Heart left ventricle (tissue), 16 donors: ENCODE measurements at regions not wholly inside any gene's neighbourhood (a gene's known extent, or its start where the extent isn't known, plus 50 kb on each side); places are given as distances from the start of the nearest gene placed in this dataset.

Source experiments
- ATAC-seq, 4 donors: fragments of 200-7000 bp; cut with Tn5 transposase; one replicate each; pipeline ENCODE4 v1.9.1; 2020 to 2022; ENCODE audit warnings: moderate library complexity in 4 of 4, mild to moderate bottlenecking in 3 of 4, moderate number of reproducible peaks in 1 of 4
- DNase-seq, 5 donors: peaks; one replicate each; pipeline ENCODE4 v3.0.0-alpha.2; 2020
- H3K27ac ChIP-seq, 12 donors: fragments of 200-600 bp; sonication (generic) in 4 of 12; one replicate each; pipeline versions ENCODE4 v1.5.0 to v1.8.0; 2016 to 2022; ENCODE audit warnings: mild to moderate bottlenecking in 2 of 12
- H3K27me3 ChIP-seq, 9 donors: fragments of 200-600 bp; sonication (generic) in 2 of 9; one replicate each; pipeline versions ENCODE4 v1.5.1 to v1.8.0; 2016 to 2022; ENCODE audit warnings: mild to moderate bottlenecking in 3 of 9
- H3K36me3 ChIP-seq, 9 donors: fragments of 200-600 bp; sonication (generic) in 2 of 9; one replicate each; pipeline versions ENCODE4 v1.5.0 to v1.8.0; 2018 to 2022; ENCODE audit warnings: mild to moderate bottlenecking in 2 of 9
- H3K4me1 ChIP-seq, 12 donors: fragments of 200-600 bp; sonication (generic) in 4 of 12; one replicate each; pipeline versions ENCODE4 v1.5.0 to v1.8.0; 2016 to 2022; ENCODE audit warnings: mild to moderate bottlenecking in 3 of 12
- H3K4me3 ChIP-seq, 12 donors: fragments of 200-600 bp; sonication (generic) in 4 of 12; one replicate each; pipeline versions ENCODE4 v1.5.0 to v1.8.0; 2017 to 2022; ENCODE audit warnings: mild to moderate bottlenecking in 9 of 12, moderate library complexity in 4 of 12
- H3K9me3 ChIP-seq, 12 donors: fragments of 200-600 bp; sonication (generic) in 4 of 12; one replicate each; pipeline versions ENCODE4 v1.5.0 to v1.8.0; 2016 to 2022; ENCODE audit warnings: mild to moderate bottlenecking in 1 of 12
- POLR2A ChIP-seq, 2 donors: fragments of 450-650 bp; IDR thresholded peaks; one replicate each; pipeline ENCODE4 v1.6.1; 2017; ENCODE audit warnings: antibody characterized with exemption in 2 of 2, mild to moderate bottlenecking in 2 of 2, moderate library complexity in 2 of 2
- WGBS, 4 donors: extraction: QIAGEN DNeasy Blood & Tissue Kit in 2 of 4; methylation state at CpG; one replicate each; pipeline versions ENCODE4 v1.1.5 to v1.1.7; 2013 to 2018; 5-methylcytosine and 5-hydroxymethylcytosine counted together
- intact Hi-C, 10 donors: fragments of 100-400 bp; cut with DNase I; formaldehyde crosslinking; loops; one replicate each; pipeline versions ENCODE4 v1.11.1 to v1.14.2; 2022
- TF ChIP-seq, protein P1 (sequence below), 12 donors: fragments of 200-600 bp; sonication (generic) in 4 of 12; IDR thresholded peaks; one replicate each; pipeline versions ENCODE4 v1.5.0 to v1.8.0; 2018 to 2022; ENCODE audit warnings: antibody characterized with exemption in 12 of 12, mild to moderate bottlenecking in 5 of 12
- donor health status: ischemic (EF 13 %, LVEDD 7.1; RV severe dilation, severe dysfunction).
- donor health status: healthy with polysubstance abuse.
- donor health status: DM: no; HTN: yes; CAD: no.
- donor health status: DM: no; HTN: no; CAD: no.
- donor health status: ischemic (EF 25% LVEDD 6.9; RV normal size, moderate dysfunction).
- donor health status: ischemic (EF 25% LVEDD 5.7; RV mildly dilated, moderate dysfunction).
- donor health status: healthy.
- donor health status: DM: yes; HTN: yes; CAD: no.
- donor health status: ischemic (EF 35%, LVEDD 5.7; RV mildly dilated, moderate dysfunction).
- donor health status: nonischemic (EF 11% LVEDD 7.7; RV severe dilation, severe dysfunction).
- donor health status: DM: yes; HTN: yes; CAD: no.
- donor health status: PGD.
- donor health status: ischemic (EF 29% LVEDD 5.4; RV normal size, mild dysfunction).
- donor health status: nonischemic (EF 23%, LVEDD 6.1; RV moderate dilation, normal function).

DNA sequence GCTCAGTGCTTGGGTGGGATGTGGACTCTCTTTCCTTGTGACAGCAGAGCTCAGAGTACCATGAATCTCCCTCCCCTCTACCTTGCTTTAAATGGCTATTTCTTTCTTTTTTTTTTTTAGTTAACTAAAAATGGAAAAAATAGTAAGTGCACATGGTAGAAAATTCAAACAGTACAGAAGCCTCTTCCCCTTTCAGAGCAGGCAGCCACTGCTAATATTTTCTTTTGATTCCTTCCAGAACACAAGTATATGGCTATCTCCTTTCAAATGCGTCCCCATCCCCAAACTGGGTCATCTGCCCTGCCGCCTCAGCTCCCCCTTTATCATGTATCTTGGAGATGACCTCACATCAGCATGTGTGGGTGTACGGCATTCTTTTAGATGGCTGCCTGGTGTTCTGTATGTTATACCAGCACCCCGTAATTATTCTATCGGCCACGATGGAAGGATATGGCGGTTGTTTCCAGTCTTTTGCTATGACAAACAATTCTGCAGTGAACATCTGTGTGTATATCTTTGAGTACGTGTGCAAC is 70.5 kb upstream of the DLX2 start:
- intact Hi-C loops, result loop anchor here in 5 of 10 donors (2.0 to 10.0 kb wide), 4 partner anchors 52 to 419 kb away; no protein-coding TSS in a partner anchor
- Histone ChIP-seq H3K4me3 (peak overlapping the region in 11 of 12 donors; percentile 32 to 76 (median 61)), H3K36me3 (no peaks in the 10 kb centered on the region), H3K27ac (peak overlapping the region in 1 of 12 donors; percentile 74), H3K9me3 (no peaks in the 10 kb centered on the region), H3K4me1 (peaks cover 0 to 13% (median 7%) of the 10 kb centered on the region in 12 donors), H3K27me3 (peaks cover 0 to 23% (median 0%) of the 10 kb centered on the region in 9 donors)
- 73 to 81% (median 76%) methylated on average over 8 of the region's 8 CpGs for WGBS, 4 donors
- TF ChIP-seq POLR2A (IDR thresholded peaks at IDR 0.05), result no peak
- TF ChIP-seq, protein P1, sequence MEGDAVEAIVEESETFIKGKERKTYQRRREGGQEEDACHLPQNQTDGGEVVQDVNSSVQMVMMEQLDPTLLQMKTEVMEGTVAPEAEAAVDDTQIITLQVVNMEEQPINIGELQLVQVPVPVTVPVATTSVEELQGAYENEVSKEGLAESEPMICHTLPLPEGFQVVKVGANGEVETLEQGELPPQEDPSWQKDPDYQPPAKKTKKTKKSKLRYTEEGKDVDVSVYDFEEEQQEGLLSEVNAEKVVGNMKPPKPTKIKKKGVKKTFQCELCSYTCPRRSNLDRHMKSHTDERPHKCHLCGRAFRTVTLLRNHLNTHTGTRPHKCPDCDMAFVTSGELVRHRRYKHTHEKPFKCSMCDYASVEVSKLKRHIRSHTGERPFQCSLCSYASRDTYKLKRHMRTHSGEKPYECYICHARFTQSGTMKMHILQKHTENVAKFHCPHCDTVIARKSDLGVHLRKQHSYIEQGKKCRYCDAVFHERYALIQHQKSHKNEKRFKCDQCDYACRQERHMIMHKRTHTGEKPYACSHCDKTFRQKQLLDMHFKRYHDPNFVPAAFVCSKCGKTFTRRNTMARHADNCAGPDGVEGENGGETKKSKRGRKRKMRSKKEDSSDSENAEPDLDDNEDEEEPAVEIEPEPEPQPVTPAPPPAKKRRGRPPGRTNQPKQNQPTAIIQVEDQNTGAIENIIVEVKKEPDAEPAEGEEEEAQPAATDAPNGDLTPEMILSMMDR (IDR thresholded peaks at IDR 0.05), result no peak
- DNase-seq, result no peak
- ATAC-seq, result no peak

DNA sequence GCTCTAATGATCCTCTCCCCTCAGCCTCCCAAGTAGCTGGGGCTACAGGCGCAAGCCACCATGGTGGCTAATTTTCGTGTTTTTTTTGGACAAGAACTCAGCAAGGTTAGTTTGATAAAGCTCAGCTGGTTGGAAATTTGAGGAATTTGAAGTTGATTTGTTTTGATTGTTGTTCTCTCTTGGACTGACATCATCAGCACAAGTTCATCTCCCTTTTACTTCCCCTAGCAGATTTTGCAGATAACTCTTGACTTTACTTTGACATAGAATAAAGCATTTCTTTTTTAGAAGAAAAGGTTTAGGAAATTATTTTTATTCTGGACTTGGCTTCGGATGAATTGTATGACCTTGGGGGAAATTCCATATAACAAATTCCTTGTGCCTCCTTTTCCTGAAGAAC is 74.9 kb upstream of the DLX2 start:
- H3K27ac ChIP-seq, result peak overlapping the region in 1 of 12 donors; percentile 28
- no peaks in the 10 kb centered on the region for H3K9me3 ChIP-seq
- WGBS, 4 donors, result 58 to 69% (median 67%) methylated on average over 3 of the region's 3 CpGs
- TF ChIP-seq, protein P1 (IDR thresholded peaks at IDR 0.05), result no peak
- peaks cover 0 to 9% (median 0%) of the 10 kb centered on the region in 9 donors for H3K27me3 ChIP-seq
- no peak overlapping the region for H3K4me3 ChIP-seq
- ATAC-seq (no peak), DNase-seq (no peak)
- H3K36me3 ChIP-seq, result no peaks in the 10 kb centered on the region
- intact Hi-C loops, result loop anchor here in 1 of 10 donors (10.0 kb wide), 1 partner anchor 47 kb away; no protein-coding TSS in a partner anchor
- peaks cover 0 to 19% (median 10%) of the 10 kb centered on the region in 12 donors for H3K4me1 ChIP-seq

DNA sequence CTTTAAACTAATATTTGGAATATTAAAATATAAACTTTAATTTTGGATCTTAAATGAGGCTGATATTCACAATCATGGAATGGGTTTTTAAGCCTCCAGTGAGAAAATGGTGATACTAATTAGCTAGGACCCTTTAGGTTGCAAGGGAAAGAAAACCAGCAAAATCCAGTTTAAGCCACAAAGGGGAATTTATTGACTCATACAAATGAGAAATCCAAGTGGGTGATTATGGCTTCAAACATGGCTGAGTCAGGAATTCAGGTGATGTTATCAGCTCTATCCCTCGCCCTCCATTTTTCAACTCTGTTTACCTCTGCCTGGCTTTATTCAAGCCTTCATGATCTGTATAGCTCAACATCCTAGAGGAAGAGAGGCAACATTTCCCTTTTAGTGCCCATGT is 75.3 kb upstream of the DLX2 start:
- Histone ChIP-seq H3K4me3 (no peak overlapping the region), H3K36me3 (no peaks in the 10 kb centered on the region), H3K4me1 (peaks cover 0 to 15% (median 7%) of the 10 kb centered on the region in 12 donors), H3K27me3 (peaks cover 0 to 7% (median 0%) of the 10 kb centered on the region in 9 donors), H3K27ac (peak overlapping the region in 2 of 12 donors; percentile 4 to 20), H3K9me3 (no peaks in the 10 kb centered on the region)
- DNase-seq (no peak), ATAC-seq (no peak)
- 58 to 83% (median 73%) methylated on average over 1 of the region's 1 CpG for WGBS, 4 donors
- TF ChIP-seq, protein P1 (IDR thresholded peaks at IDR 0.05), result no peak
- no peak for TF ChIP-seq POLR2A (IDR thresholded peaks at IDR 0.05)
- intact Hi-C loops, result loop anchor here in 1 of 10 donors (10.0 kb wide), 1 partner anchor 47 kb away; no protein-coding TSS in a partner anchor

DNA sequence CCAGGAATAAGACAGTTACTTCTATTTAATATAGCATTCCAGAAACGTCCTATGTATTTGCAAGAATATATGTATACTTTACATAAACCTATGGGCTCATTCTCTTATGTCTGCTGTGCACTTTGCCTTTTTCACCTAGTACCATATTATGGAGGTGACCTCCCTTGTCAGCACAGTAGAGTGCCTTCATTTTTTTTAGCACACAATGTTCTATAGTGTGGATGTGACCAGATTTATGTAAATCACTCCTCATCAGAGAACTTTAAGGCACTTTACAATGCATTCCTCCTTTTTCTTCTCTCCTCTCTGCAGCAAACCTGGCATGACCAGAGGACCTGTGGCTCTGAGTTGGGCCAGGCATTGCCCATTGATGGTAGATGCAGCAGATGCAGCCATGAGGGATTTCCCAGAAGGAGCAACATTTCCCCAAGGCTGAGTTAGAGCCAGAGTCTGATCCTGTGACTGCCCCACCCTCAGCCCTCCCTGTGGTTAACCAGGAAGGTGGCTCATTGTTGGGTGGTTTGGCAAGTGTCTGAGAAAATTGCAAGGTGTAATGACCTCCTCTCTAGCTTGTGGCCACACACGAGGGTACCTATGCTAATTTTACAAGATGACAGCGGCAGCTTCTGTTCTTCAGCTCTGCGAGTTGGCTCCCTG is 76.5 kb upstream of the DLX2 start:
- WGBS, 4 donors, result 68 to 71% (median 69%) methylated on average over 4 of the region's 4 CpGs
- H3K4me3 ChIP-seq, result no peak overlapping the region
- intact Hi-C loops, result loop anchor here in 1 of 10 donors (10.0 kb wide), 1 partner anchor 46 kb away; no protein-coding TSS in a partner anchor

More for the DNA sequence above, 76.5 kb upstream of the DLX2 start:
- Histone ChIP-seq H3K27ac (no peak overlapping the region), H3K4me1 (peaks cover 0 to 14% (median 5%) of the 10 kb centered on the region in 12 donors), H3K9me3 (no peaks in the 10 kb centered on the region), H3K36me3 (no peaks in the 10 kb centered on the region), H3K27me3 (no peaks in the 10 kb centered on the region)
- no peak for TF ChIP-seq POLR2A (IDR thresholded peaks at IDR 0.05)
- TF ChIP-seq, protein P1 (IDR thresholded peaks at IDR 0.05), result no peak
- ATAC-seq (peak in 1 of 4 donors; percentile 22), DNase-seq (no peak)
